Psoas muscle (tissue), 7 donors: ENCODE measurements at regions not wholly inside any gene's neighbourhood (a gene's known extent, or its start where the extent isn't known, plus 50 kb on each side); places are given as distances from the start of the nearest gene placed in this dataset.

ENCODE experiments used
- ATAC-seq, 4 donors: fragments of 200-7000 bp; cut with Tn5 transposase; one replicate each; pipeline ENCODE4 v1.9.1; 2020; ENCODE audit warnings: moderate library complexity in 3 of 4, mild to moderate bottlenecking in 2 of 4
- DNase-seq, 2 donors: peaks; one replicate each; pipeline ENCODE4 v3.0.0-alpha.2; 2020
- H3K27ac ChIP-seq: fragments of 200-600 bp; one replicate; pipeline ENCODE4 v1.8.0; 2022
- H3K27me3 ChIP-seq, 3 donors: fragments of 200-600 bp in 1 of 3; one replicate each; pipeline versions ENCODE4 v1.6.1 to v1.8.0; 2013 to 2022; ENCODE audit warnings: low read length in 2 of 3, mild to moderate bottlenecking in 2 of 3, moderate library complexity in 1 of 3; ENCODE audit not compliant: insufficient read depth in 3 of 3
- H3K36me3 ChIP-seq, 2 donors: fragments of 200-600 bp in 1 of 2; one replicate each; pipeline versions ENCODE4 v1.6.1 to v1.8.0; 2013 to 2022; ENCODE audit warnings: low read depth in 1 of 2, mild to moderate bottlenecking in 1 of 2, moderate library complexity in 1 of 2; ENCODE audit not compliant: insufficient read depth in 1 of 2
- H3K4me1 ChIP-seq: fragments of 200-600 bp; one replicate; pipeline ENCODE4 v1.8.0; 2022
- H3K4me3 ChIP-seq: fragments of 200-600 bp; one replicate; pipeline ENCODE4 v1.8.0; 2022; ENCODE audit warnings: mild to moderate bottlenecking
- H3K9me3 ChIP-seq: fragments of 200-600 bp; one replicate; pipeline ENCODE4 v1.8.0; 2022
- CTCF ChIP-seq: fragments of 200-600 bp; IDR thresholded peaks from one replicate; pipeline ENCODE4 v1.8.0; 2022; ENCODE audit warnings: antibody characterized with exemption
- WGBS, 3 donors: extraction: QIAGEN DNeasy Blood & Tissue Kit; methylation state at CpG; one replicate each; pipeline versions ENCODE4 v1.1.6 to v1.1.7; 2013; 5-methylcytosine and 5-hydroxymethylcytosine counted together
- intact Hi-C, 2 donors: fragments of 100-400 bp; cut with DNase I; formaldehyde crosslinking; loops; one replicate each; pipeline versions ENCODE4 v1.11.0 to v1.14.2; 2022
- donor health status: healthy with polysubstance abuse.
- donor health status: DM: no; HTN: no; CAD: no; lungs with moderate emphysema.
- donor health status: Bipolar disorder and iron deficiency.
- donor health status: healthy.
- donor health status: DM: yes; HTN: yes; CAD: no.
- donor health status: DM: no; HTN: no; CAD: no.
- donor health status: DM: yes; HTN: yes; CAD: no.

- DNase-seq: no peak
- TF ChIP-seq CTCF: no peak
- Histone ChIP-seq H3K4me1 (peaks cover 2% of the 10 kb centered on the region), H3K27ac (no peak overlapping the region), H3K4me3 (no peak overlapping the region), H3K9me3 (peaks cover 4% of the 10 kb centered on the region), H3K27me3 (no peaks in the 10 kb centered on the region), H3K36me3 (no peaks in the 10 kb centered on the region)
- WGBS, 3 donors: 68 to 74% (median 70%) methylated on average over 2 of the region's 2 CpGs
- ATAC-seq: no peak
- intact Hi-C loops: no loop called here
Measured at GRCh38 chr3:102124704-102125103, 275.4 kb downstream of the NFKBIZ start.

- H3K4me3 ChIP-seq: no peak overlapping the region
- ATAC-seq: no peak
- no peak for TF ChIP-seq CTCF
- no peak overlapping the region for H3K27ac ChIP-seq
- H3K4me1 ChIP-seq: peaks cover 8% of the 10 kb centered on the region
- intact Hi-C loops: no loop called here
- H3K27me3 ChIP-seq: no peaks in the 10 kb centered on the region
- 72 to 84% (median 77%) methylated on average over 5 of the region's 5 CpGs for WGBS, 3 donors
- no peaks in the 10 kb centered on the region for H3K36me3 ChIP-seq
- DNase-seq: no peak
- peaks cover 4% of the 10 kb centered on the region for H3K9me3 ChIP-seq
Measured at GRCh38 chr3:102125197-102125993, 276.1 kb downstream of the NFKBIZ start.

- intact Hi-C loops: no loop called here
- H3K4me3 ChIP-seq: no peak overlapping the region
- DNase-seq: no peak
- no peak overlapping the region for H3K27ac ChIP-seq
- WGBS, 3 donors: 96 to 98% (median 98%) methylated on average over 1 of the region's 1 CpG
- peaks cover 4% of the 10 kb centered on the region for H3K9me3 ChIP-seq
- H3K4me1 ChIP-seq: peaks cover 8% of the 10 kb centered on the region
- no peak for TF ChIP-seq CTCF
- no peak for ATAC-seq
- no peaks in the 10 kb centered on the region for H3K36me3 ChIP-seq
- no peaks in the 10 kb centered on the region for H3K27me3 ChIP-seq
Measured at GRCh38 chr3:102125994-102126368, 276.7 kb downstream of the NFKBIZ start.

- peaks cover 8% of the 10 kb centered on the region for H3K4me1 ChIP-seq
- no peaks in the 10 kb centered on the region for H3K27me3 ChIP-seq
- intact Hi-C loops: no loop called here
- no peak for DNase-seq
- peak overlapping the region; percentile 36 for H3K27ac ChIP-seq
- ATAC-seq: peak; percentile 62 to 93 (median 88)
- no peaks in the 10 kb centered on the region for H3K9me3 ChIP-seq
- no peak for TF ChIP-seq CTCF
- H3K36me3 ChIP-seq: no peaks in the 10 kb centered on the region
- H3K4me3 ChIP-seq: no peak overlapping the region
- WGBS, 3 donors: 21 to 37% (median 36%) methylated on average over 3 of the region's 3 CpGs
Measured at GRCh38 chr3:102129760-102130608, 280.7 kb downstream of the NFKBIZ start.
